Thoracic aorta (tissue), 2 donors: ENCODE measurements at regions not wholly inside any gene's neighbourhood (a gene's known extent, or its start where the extent isn't known, plus 50 kb on each side); places are given as distances from the start of the nearest gene placed in this dataset.

Source experiments
- ATAC-seq: fragments of 150-250 bp; one replicate; pipeline ENCODE4 v1.8.0; 2017; ENCODE audit warnings: low read depth; ENCODE audit not compliant: insufficient number of reproducible peaks, low FRiP score
- DNase-seq: peaks from one replicate; pipeline ENCODE4 v3.0.0-alpha.2; 2020; ENCODE audit warnings: low spot score
- H3K27ac ChIP-seq, 2 donors: fragments of 200-600 bp; sonication (generic); 1 replicate in 1 of 2; 2 replicates in 1 of 2; pipeline ENCODE4 v1.5.1; 2016; ENCODE audit warnings: mild to moderate bottlenecking in 2 of 2, moderate library complexity in 2 of 2
- H3K27me3 ChIP-seq: fragments of 200-600 bp; sonication (generic); replicated peaks from 2 replicates; pipeline ENCODE4 v1.6.0; 2016; ENCODE audit warnings: mild to moderate bottlenecking; ENCODE audit not compliant: insufficient read depth
- H3K36me3 ChIP-seq: fragments of 200-600 bp; sonication (generic); one replicate; pipeline ENCODE4 v1.5.1; 2016
- H3K4me1 ChIP-seq, 2 donors: fragments of 200-600 bp; sonication (generic); 1 replicate in 1 of 2; 2 replicates in 1 of 2; pipeline versions ENCODE4 v1.5.1 to v1.6.0; 2016; ENCODE audit warnings: low read depth in 2 of 2, mild to moderate bottlenecking in 1 of 2; ENCODE audit not compliant: control insufficient read depth in 1 of 2
- H3K4me3 ChIP-seq: fragments of 200-600 bp; sonication (generic); 2 replicates; pipeline ENCODE4 v1.5.1; 2016; ENCODE audit warnings: mild to moderate bottlenecking
- H3K9me3 ChIP-seq: fragments of 200-600 bp; sonication (generic); 2 replicates; pipeline ENCODE4 v1.5.1; 2016
- CTCF ChIP-seq: fragments of 200-600 bp; sonication (generic); IDR thresholded peaks from one replicate; pipeline ENCODE4 v1.5.1; 2019; ENCODE audit warnings: antibody characterized with exemption

- Histone ChIP-seq H3K4me1 (no peaks in the 10 kb centered on the region), H3K36me3 (no peaks in the 10 kb centered on the region), H3K27ac (no peak overlapping the region), H3K27me3 (no peaks in the 10 kb centered on the region), H3K9me3 (no peaks in the 10 kb centered on the region), H3K4me3 (no peak overlapping the region)
- ATAC-seq (no peak), DNase-seq (no peak)
- no peak for TF ChIP-seq CTCF
Observed at GRCh38 chr6:105499931-105500330, 97.0 kb upstream of the PREP start.

- no peaks in the 10 kb centered on the region for H3K27me3 ChIP-seq
- H3K36me3 ChIP-seq: no peaks in the 10 kb centered on the region
- ATAC-seq (no peak), DNase-seq (no peak)
- no peak overlapping the region for H3K4me3 ChIP-seq
- no peaks in the 10 kb centered on the region for H3K4me1 ChIP-seq
- TF ChIP-seq CTCF: no peak
- no peak overlapping the region for H3K27ac ChIP-seq
- H3K9me3 ChIP-seq: no peaks in the 10 kb centered on the region
Observed at GRCh38 chr6:105499136-105499870, 96.4 kb upstream of the PREP start.

- no peak for DNase-seq
- Histone ChIP-seq H3K4me3 (no peak overlapping the region), H3K9me3 (no peaks in the 10 kb centered on the region), H3K4me1 (peaks cover 0 to 7% of the 10 kb centered on the region in 2 donors), H3K27ac (no peak overlapping the region), H3K36me3 (no peaks in the 10 kb centered on the region), H3K27me3 (no peaks in the 10 kb centered on the region)
- no peak for TF ChIP-seq CTCF
- no peak for ATAC-seq
Observed at GRCh38 chr6:105497549-105497948, 94.7 kb upstream of the PREP start.

GRCh38 chr6:105495515-105495914 is 92.6 kb upstream of the PREP start:
- Histone ChIP-seq H3K27me3 (no peaks in the 10 kb centered on the region), H3K4me1 (peaks cover 0 to 7% of the 10 kb centered on the region in 2 donors), H3K4me3 (no peak overlapping the region), H3K36me3 (no peaks in the 10 kb centered on the region), H3K27ac (no peak overlapping the region), H3K9me3 (no peaks in the 10 kb centered on the region)
- ATAC-seq (no peak), DNase-seq (no peak)
- TF ChIP-seq CTCF: no peak

GRCh38 chr6:105494688-105495087 is 91.8 kb upstream of the PREP start:
- no peaks in the 10 kb centered on the region for H3K27me3 ChIP-seq
- peaks cover 0 to 7% of the 10 kb centered on the region in 2 donors for H3K4me1 ChIP-seq
- no peak overlapping the region for H3K27ac ChIP-seq

More at GRCh38 chr6:105494688-105495087, 91.8 kb upstream of the PREP start:
- no peak overlapping the region for H3K4me3 ChIP-seq
- ATAC-seq: no peak
- H3K9me3 ChIP-seq: no peaks in the 10 kb centered on the region
- H3K36me3 ChIP-seq: no peaks in the 10 kb centered on the region
- no peak for DNase-seq
- no peak for TF ChIP-seq CTCF
